NCI-H1417 (cell line): ENCODE measurements at regions not wholly inside any gene's neighbourhood (a gene's known extent, or its start where the extent isn't known, plus 50 kb on each side); places are given as distances from the start of the nearest gene placed in this dataset.
A peak's percentile ranks its signal among the peaks of the same experiment; 100 is the strongest.
"Not testable (repeated sequence)": the region's sequence is repeated elsewhere in the genome, so short reads cannot be mapped to it uniquely, and the experiment has no call there.

Experiments used
- DNase-seq, 3 experiments: peaks; one replicate each; lab custom pipeline; 2025; lab: John Stamatoyannopoulos, UW

- no peak for DNase-seq
Measured at GRCh38 chr13:90796474-90796873, 551.0 kb upstream of the MIR17HG start.

GRCh38 chr13:90797335-90797734 lies 550.2 kb upstream of the MIR17HG start:
- DNase-seq = peak in 1 of 3 experiments; percentile 48

- no peak for DNase-seq
Measured at GRCh38 chr13:90798381-90798780, 549.1 kb upstream of the MIR17HG start.

GRCh38 chr13:90800082-90800746 lies 547.3 kb upstream of the MIR17HG start:
- DNase-seq = no peak

- no peak for DNase-seq
Measured at GRCh38 chr13:90801621-90802020, 545.9 kb upstream of the MIR17HG start.

GRCh38 chr13:90803210-90803609 lies 544.3 kb upstream of the MIR17HG start:
- no peak for DNase-seq

- peak in 1 of 3 experiments; percentile 25 for DNase-seq
Measured at GRCh38 chr13:90806016-90806615, 541.4 kb upstream of the MIR17HG start.

GRCh38 chr13:90806892-90807291 lies 540.6 kb upstream of the MIR17HG start:
- DNase-seq = no peak

GRCh38 chr13:90808838-90809237 lies 538.6 kb upstream of the MIR17HG start:
- no peak for DNase-seq

GRCh38 chr13:90824032-90824431 lies 523.5 kb upstream of the MIR17HG start:
- no peak for DNase-seq

- DNase-seq = no peak
Measured at GRCh38 chr13:90826688-90827087, 520.8 kb upstream of the MIR17HG start.

GRCh38 chr13:90830782-90831181 lies 516.7 kb upstream of the MIR17HG start:
- no peak for DNase-seq

- DNase-seq = no peak
Measured at GRCh38 chr13:90833951-90834350, 513.5 kb upstream of the MIR17HG start.

- DNase-seq = no peak
Measured at GRCh38 chr13:90834700-90835099, 512.8 kb upstream of the MIR17HG start.

- no peak for DNase-seq
Measured at GRCh38 chr13:90835826-90836225, 511.7 kb upstream of the MIR17HG start.

GRCh38 chr13:90838317-90838960 lies 509.0 kb upstream of the MIR17HG start:
- DNase-seq = no peak

- DNase-seq = no peak
Measured at GRCh38 chr13:90839061-90839460, 508.4 kb upstream of the MIR17HG start.

- peak; percentile 6 to 69 (median 37) for DNase-seq
Measured at GRCh38 chr13:90846936-90847335, 500.6 kb upstream of the MIR17HG start.

- DNase-seq = not testable (repeated sequence)
Measured at GRCh38 chr13:90853666-90854065, 493.8 kb upstream of the MIR17HG start.

- DNase-seq = no peak
Measured at GRCh38 chr13:90857921-90858320, 489.6 kb upstream of the MIR17HG start.

- DNase-seq = no peak
Measured at GRCh38 chr13:90866006-90866405, 481.5 kb upstream of the MIR17HG start.

GRCh38 chr13:90867336-90867683 lies 480.2 kb upstream of the MIR17HG start:
- DNase-seq = peak; percentile 81 to 92 (median 89)

- DNase-seq = peak; percentile 26 to 65 (median 64)
Measured at GRCh38 chr13:90868321-90868920, 479.1 kb upstream of the MIR17HG start.
